Endothelial cell (in vitro differentiated cells): ENCODE measurements at regions not wholly inside any gene's neighbourhood (a gene's known extent, or its start where the extent isn't known, plus 50 kb on each side); places are given as distances from the start of the nearest gene placed in this dataset.

Experiments
- DNase-seq: peaks from one replicate; pipeline ENCODE4 v3.0.0; 2021; ENCODE audit warnings: low spot score
- H3K27ac Mint-ChIP-seq: one replicate; pipeline ENCODE4 v1.8.0; 2021; ENCODE audit warnings: mixed read lengths, inconsistent platforms; ENCODE audit not compliant: unreplicated experiment
- H3K27me3 Mint-ChIP-seq: one replicate; pipeline ENCODE4 v1.8.0; 2021; ENCODE audit warnings: mild to moderate bottlenecking, moderate library complexity, mixed read lengths, inconsistent platforms; ENCODE audit not compliant: unreplicated experiment
- H3K36me3 Mint-ChIP-seq: one replicate; pipeline ENCODE4 v1.8.0; 2021; ENCODE audit warnings: mild to moderate bottlenecking, low read depth, mixed read lengths, inconsistent platforms; ENCODE audit not compliant: unreplicated experiment
- H3K4me1 Mint-ChIP-seq: one replicate; pipeline ENCODE4 v1.8.0; 2021; ENCODE audit warnings: mild to moderate bottlenecking, mixed read lengths, inconsistent platforms; ENCODE audit not compliant: unreplicated experiment
- H3K4me3 Mint-ChIP-seq: one replicate; pipeline ENCODE4 v1.8.0; 2021; ENCODE audit warnings: mild to moderate bottlenecking, mixed read lengths, inconsistent platforms; ENCODE audit not compliant: unreplicated experiment
- H3K9me3 Mint-ChIP-seq: one replicate; pipeline ENCODE4 v1.8.0; 2021; ENCODE audit warnings: mixed read lengths, inconsistent platforms; ENCODE audit not compliant: unreplicated experiment
- TF ChIP-seq, protein P1 (sequence below): fragments of 200-600 bp; sonication (generic); IDR thresholded peaks from one replicate; pipeline ENCODE4 v1.5.0; 2021; ENCODE audit warnings: antibody characterized with exemption; ENCODE audit not compliant: unreplicated experiment

DNA sequence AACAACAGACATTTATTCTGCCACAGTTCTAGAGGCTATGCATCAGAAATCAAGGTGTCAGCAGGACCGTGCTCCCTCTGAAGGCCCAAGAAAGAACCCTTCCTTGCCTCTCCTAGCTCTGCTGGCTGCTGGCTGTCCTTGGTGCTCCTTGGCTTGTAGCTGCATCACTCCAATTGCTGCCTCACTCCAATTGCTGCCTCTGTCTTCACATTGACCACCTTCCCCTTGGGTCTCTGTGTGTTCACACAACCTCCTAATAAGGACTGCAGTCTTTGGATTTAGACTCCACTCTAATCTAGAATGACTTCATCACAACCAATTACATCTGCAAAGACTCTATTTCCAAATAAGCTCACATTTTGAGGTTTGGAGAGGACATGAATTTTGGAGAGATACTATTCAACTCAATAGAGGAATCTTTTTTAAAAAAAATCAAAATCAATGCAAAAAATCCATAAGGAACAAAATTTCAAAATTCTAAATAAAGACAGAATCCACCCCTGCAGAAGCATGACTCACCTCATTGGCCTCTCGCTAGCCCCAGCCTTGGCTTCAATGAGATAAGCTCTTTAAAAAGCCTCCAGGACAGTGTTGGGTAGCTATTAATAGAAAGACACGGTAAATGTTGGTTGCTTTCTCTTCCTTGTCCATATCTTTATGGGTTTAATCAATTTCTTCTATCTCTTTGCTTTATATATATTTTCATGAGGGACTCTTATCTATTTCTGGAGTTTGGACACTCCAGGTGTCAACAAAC lies 267.6 kb upstream of the MGAT5 start:
- H3K27ac Mint-ChIP-seq, result no peak overlapping the region
- H3K36me3 Mint-ChIP-seq, result no peaks in the 10 kb centered on the region
- peaks cover 9% of the 10 kb centered on the region for H3K27me3 Mint-ChIP-seq
- TF ChIP-seq, protein P1, sequence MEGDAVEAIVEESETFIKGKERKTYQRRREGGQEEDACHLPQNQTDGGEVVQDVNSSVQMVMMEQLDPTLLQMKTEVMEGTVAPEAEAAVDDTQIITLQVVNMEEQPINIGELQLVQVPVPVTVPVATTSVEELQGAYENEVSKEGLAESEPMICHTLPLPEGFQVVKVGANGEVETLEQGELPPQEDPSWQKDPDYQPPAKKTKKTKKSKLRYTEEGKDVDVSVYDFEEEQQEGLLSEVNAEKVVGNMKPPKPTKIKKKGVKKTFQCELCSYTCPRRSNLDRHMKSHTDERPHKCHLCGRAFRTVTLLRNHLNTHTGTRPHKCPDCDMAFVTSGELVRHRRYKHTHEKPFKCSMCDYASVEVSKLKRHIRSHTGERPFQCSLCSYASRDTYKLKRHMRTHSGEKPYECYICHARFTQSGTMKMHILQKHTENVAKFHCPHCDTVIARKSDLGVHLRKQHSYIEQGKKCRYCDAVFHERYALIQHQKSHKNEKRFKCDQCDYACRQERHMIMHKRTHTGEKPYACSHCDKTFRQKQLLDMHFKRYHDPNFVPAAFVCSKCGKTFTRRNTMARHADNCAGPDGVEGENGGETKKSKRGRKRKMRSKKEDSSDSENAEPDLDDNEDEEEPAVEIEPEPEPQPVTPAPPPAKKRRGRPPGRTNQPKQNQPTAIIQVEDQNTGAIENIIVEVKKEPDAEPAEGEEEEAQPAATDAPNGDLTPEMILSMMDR, result no peak
- H3K4me3 Mint-ChIP-seq, result no peak overlapping the region
- H3K4me1 Mint-ChIP-seq, result no peaks in the 10 kb centered on the region
- DNase-seq, result no peak
- no peaks in the 10 kb centered on the region for H3K9me3 Mint-ChIP-seq

DNA sequence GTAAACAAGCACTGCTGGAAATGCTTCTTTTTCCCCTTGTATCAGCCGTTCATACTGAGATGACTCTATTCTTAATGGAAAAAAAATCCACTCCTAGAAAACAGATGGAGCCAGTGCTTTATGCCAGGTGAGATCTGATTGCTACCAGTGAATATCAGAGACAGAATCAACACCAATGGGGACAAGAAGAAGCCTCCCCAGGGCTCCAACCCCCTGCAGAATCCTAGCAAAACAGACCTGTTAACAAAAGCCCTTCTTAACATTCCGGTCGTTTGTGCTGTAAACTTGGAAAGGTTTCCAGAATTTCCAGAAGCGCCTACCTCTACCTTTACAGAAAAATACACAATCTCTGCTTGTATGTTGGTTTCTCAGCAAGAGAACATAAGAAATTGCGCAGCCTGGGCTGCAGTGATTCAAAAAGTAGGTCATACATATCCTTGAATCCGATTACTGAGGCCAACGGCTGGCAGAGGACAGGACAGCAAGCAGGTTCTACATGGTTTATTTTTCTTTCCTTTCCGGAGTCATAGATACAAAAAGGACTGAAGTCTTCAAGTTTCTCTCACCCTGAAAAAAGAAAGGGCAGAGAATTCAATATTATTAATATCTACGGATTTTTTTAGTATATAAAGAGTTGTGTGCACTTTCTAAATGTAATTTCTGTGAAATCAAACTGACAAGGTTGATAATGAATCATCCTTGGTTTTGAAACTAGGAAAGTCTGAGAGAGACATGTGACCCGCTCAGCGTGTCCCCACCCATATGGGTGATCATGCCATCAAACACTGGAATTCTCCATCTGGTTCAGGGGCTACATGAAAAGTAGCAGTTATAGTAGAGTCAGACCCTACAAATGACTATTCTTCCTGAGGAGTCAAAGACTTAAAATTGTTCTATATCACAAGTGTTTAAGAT lies 266.7 kb upstream of the MGAT5 start:
- DNase-seq, result no peak
- H3K27me3 Mint-ChIP-seq, result peaks cover 9% of the 10 kb centered on the region
- no peak overlapping the region for H3K27ac Mint-ChIP-seq
- H3K36me3 Mint-ChIP-seq, result no peaks in the 10 kb centered on the region
- no peaks in the 10 kb centered on the region for H3K4me1 Mint-ChIP-seq
- TF ChIP-seq, protein P1, result no peak
- H3K4me3 Mint-ChIP-seq, result no peak overlapping the region
- H3K9me3 Mint-ChIP-seq, result no peaks in the 10 kb centered on the region

DNA sequence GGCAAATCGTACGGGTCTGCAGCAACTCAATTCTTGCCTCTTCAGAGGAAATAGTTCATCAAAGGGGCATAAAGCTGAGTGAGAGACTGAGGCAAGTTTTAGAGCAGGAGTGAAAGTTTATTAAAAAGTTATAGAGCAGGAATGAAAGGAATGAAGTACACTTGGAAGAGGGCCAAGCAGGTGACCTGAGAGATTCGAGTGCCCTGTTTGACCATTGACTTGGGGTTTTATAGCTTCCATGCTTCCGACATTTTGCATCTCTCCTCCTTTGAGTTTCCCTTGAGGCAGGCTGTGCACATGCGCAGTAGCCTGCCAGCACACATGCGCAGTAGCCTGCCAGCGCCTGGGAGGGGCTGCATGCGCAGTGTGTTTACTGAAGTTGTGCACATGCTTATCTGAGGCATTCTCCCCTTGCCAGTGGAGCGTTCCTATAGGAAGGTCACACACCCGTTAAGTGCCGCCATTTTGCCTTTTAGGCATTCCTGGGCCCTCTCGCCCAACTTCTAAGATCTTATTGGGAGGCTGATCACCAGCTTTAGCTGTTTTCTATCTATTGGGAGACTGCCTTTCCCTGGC lies 265.5 kb upstream of the MGAT5 start:
- TF ChIP-seq, protein P1, result no peak
- H3K4me3 Mint-ChIP-seq, result no peak overlapping the region
- H3K9me3 Mint-ChIP-seq, result no peaks in the 10 kb centered on the region
- H3K27ac Mint-ChIP-seq, result no peak overlapping the region
- no peaks in the 10 kb centered on the region for H3K4me1 Mint-ChIP-seq
- H3K27me3 Mint-ChIP-seq, result peaks cover 9% of the 10 kb centered on the region
- DNase-seq, result no peak
- H3K36me3 Mint-ChIP-seq, result no peaks in the 10 kb centered on the region

DNA sequence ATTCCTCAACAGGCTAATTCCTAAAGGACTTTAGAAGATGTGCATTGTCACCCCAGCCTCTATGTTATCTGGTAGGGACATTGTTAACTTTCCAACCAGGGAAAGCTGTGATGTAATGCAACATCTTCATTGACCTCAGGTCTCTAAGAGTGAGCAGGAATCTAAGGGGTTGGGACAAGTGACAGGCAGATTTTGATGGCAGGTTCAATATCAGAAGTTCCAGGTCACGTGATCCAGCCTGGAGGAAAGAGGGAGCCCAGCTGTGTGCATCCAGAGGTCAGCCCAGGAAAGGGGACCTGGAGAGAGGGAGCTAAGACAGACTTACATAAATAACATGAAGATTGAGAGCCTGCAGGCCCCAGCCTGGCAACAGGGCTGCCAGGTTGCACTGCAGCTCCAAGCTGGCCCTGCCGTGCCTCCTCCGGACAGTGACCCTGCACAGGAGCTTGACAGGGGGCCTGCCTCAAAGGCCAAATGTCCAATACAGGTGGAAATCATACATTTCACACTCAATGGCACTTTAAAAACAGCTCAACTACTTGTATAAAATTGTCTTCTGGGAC lies 262.2 kb upstream of the MGAT5 start:
- no peak for DNase-seq
- no peaks in the 10 kb centered on the region for H3K36me3 Mint-ChIP-seq
- TF ChIP-seq, protein P1, result no peak
- H3K9me3 Mint-ChIP-seq, result no peaks in the 10 kb centered on the region
- no peak overlapping the region for H3K27ac Mint-ChIP-seq
- peaks cover 5% of the 10 kb centered on the region for H3K27me3 Mint-ChIP-seq
- no peak overlapping the region for H3K4me3 Mint-ChIP-seq
- H3K4me1 Mint-ChIP-seq, result no peaks in the 10 kb centered on the region
